Hepatocyte (in vitro differentiated cells): ENCODE measurements at regions not wholly inside any gene's neighbourhood (a gene's known extent, or its start where the extent isn't known, plus 50 kb on each side); places are given as distances from the start of the nearest gene placed in this dataset.
A peak's percentile ranks its signal among the peaks of the same experiment; 100 is the strongest.

Experiments
- DNase-seq: peaks from one replicate; pipeline ENCODE4 v3.0.0-alpha.2; 2016; ENCODE audit warnings: low spot score
- H2AFZ ChIP-seq: fragments of 200-600 bp; sonication (generic); 2 replicates; pipeline ENCODE4 v1.6.0; 2016; ENCODE audit warnings: antibody characterized with exemption, mild to moderate bottlenecking
- H3K27ac ChIP-seq: fragments of 200-600 bp; sonication (generic); 2 replicates; pipeline ENCODE4 v1.5.1; 2016; ENCODE audit warnings: mild to moderate bottlenecking
- H3K27me3 ChIP-seq: fragments of 200-600 bp; sonication (generic); 2 replicates; pipeline ENCODE4 v1.6.1; 2016
- H3K36me3 ChIP-seq: fragments of 200-600 bp; sonication (generic); replicated peaks from 2 replicates; pipeline ENCODE4 v1.5.1; 2016; ENCODE audit warnings: low read depth; ENCODE audit not compliant: insufficient read depth
- H3K4me1 ChIP-seq: fragments of 200-600 bp; sonication (generic); 2 replicates; pipeline ENCODE4 v1.5.1; 2016; ENCODE audit warnings: mild to moderate bottlenecking, moderate library complexity; ENCODE audit not compliant: insufficient read depth
- H3K4me2 ChIP-seq: fragments of 200-600 bp; sonication (generic); 2 replicates; pipeline ENCODE4 v1.6.0; 2016
- H3K4me3 ChIP-seq: fragments of 200-600 bp; sonication (generic); 2 replicates; pipeline ENCODE4 v1.5.1; 2016; ENCODE audit warnings: mild to moderate bottlenecking
- H3K79me2 ChIP-seq: fragments of 200-600 bp; sonication (generic); 2 replicates; pipeline ENCODE4 v1.6.0; 2017; ENCODE audit warnings: mild to moderate bottlenecking
- H3K9me2 ChIP-seq: fragments of 200-600 bp; sonication (generic); replicated peaks from 2 replicates; pipeline ENCODE4 v1.6.0; 2017; ENCODE audit warnings: mild to moderate bottlenecking; ENCODE audit not compliant: insufficient read depth
- H3K9me3 ChIP-seq: fragments of 200-600 bp; sonication (generic); 2 replicates; pipeline ENCODE4 v1.5.1; 2016; ENCODE audit warnings: low read depth, mild to moderate bottlenecking
- H4K20me1 ChIP-seq: fragments of 200-600 bp; sonication (generic); 2 replicates; pipeline ENCODE4 v1.6.0; 2016; ENCODE audit warnings: mild to moderate bottlenecking; ENCODE audit not compliant: insufficient read depth, poor library complexity, severe bottlenecking
- EZH2 ChIP-seq: fragments of 200-600 bp; sonication (generic); IDR thresholded peaks from 2 replicates; pipeline ENCODE4 v1.6.1; 2016; ENCODE audit warnings: antibody characterized with exemption, mild to moderate bottlenecking, borderline replicate concordance
- EZH2phosphoT487 ChIP-seq: fragments of 200-600 bp; sonication (generic); IDR thresholded peaks from one replicate; pipeline ENCODE4 v1.6.1; 2018; ENCODE audit warnings: antibody characterized with exemption, mild to moderate bottlenecking, low read depth, moderate library complexity; ENCODE audit not compliant: unreplicated experiment, severe bottlenecking
- WGBS: methylation state at CpG from one replicate; pipeline ENCODE4 v1.1.6; 2016; ENCODE audit warnings: low lambda C conversion rate; ENCODE audit errors: missing lambda C conversion rate; 5-methylcytosine and 5-hydroxymethylcytosine counted together
- TF ChIP-seq, protein P1 (sequence below): fragments of 200-600 bp; sonication (generic); IDR thresholded peaks from 2 replicates; pipeline ENCODE4 v1.5.1; 2016; ENCODE audit warnings: antibody characterized with exemption, mild to moderate bottlenecking; ENCODE audit not compliant: poor library complexity

DNA sequence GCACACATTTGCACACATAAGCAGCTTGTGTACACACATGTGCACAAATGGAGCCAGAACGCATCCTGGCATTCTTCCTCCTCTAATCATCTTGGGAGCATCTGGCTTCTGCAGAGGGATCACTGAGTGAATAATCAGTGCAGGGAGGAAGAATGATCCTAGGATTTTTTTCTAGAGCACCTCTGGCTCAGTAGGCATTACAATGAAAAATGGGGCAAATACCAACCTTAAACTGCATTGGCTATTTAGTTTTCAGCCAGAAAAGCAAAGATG lies 205.7 kb upstream of the TCF21 start:
- H3K4me2 ChIP-seq, result no peak overlapping the region
- H3K4me3 ChIP-seq, result no peak overlapping the region
- DNase-seq, result peak; percentile 25
- 33% methylated on average over 1 of the region's 1 CpG for WGBS
- no peaks in the 10 kb centered on the region for H3K27me3 ChIP-seq
- H3K4me1 ChIP-seq, result no peaks in the 10 kb centered on the region
- no peak overlapping the region for H2AFZ ChIP-seq
- H4K20me1 ChIP-seq, result no peaks in the 10 kb centered on the region
- no peak for TF ChIP-seq EZH2phosphoT487
- TF ChIP-seq, protein P1, sequence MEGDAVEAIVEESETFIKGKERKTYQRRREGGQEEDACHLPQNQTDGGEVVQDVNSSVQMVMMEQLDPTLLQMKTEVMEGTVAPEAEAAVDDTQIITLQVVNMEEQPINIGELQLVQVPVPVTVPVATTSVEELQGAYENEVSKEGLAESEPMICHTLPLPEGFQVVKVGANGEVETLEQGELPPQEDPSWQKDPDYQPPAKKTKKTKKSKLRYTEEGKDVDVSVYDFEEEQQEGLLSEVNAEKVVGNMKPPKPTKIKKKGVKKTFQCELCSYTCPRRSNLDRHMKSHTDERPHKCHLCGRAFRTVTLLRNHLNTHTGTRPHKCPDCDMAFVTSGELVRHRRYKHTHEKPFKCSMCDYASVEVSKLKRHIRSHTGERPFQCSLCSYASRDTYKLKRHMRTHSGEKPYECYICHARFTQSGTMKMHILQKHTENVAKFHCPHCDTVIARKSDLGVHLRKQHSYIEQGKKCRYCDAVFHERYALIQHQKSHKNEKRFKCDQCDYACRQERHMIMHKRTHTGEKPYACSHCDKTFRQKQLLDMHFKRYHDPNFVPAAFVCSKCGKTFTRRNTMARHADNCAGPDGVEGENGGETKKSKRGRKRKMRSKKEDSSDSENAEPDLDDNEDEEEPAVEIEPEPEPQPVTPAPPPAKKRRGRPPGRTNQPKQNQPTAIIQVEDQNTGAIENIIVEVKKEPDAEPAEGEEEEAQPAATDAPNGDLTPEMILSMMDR, result no peak
- H3K36me3 ChIP-seq, result no peaks in the 10 kb centered on the region
- H3K79me2 ChIP-seq, result no peaks in the 10 kb centered on the region
- no peaks in the 10 kb centered on the region for H3K9me3 ChIP-seq
- no peaks in the 10 kb centered on the region for H3K9me2 ChIP-seq
- no peak overlapping the region for H3K27ac ChIP-seq

DNA sequence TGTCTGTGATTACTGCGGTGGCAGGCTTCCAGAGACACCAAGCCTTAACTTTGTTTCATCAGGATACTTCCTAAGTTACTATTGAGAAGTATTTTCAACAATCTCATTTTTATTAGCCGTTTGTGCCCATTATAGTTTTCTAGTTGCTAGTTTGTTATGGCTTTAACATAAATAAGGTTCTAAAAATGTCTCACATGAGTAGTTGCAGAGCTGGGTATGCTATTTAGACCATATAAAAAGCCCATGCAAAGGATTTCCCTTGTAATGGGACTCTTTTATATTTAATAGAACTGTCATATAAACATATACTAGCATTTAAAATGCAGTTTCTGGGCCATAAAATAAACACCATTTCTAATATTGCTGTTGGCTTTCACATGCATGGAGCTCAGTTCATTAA lies 205.3 kb upstream of the TCF21 start:
- Histone ChIP-seq H4K20me1 (no peaks in the 10 kb centered on the region), H3K4me3 (no peak overlapping the region), H3K79me2 (no peaks in the 10 kb centered on the region), H3K9me2 (no peaks in the 10 kb centered on the region), H3K4me2 (no peak overlapping the region), H3K27me3 (no peaks in the 10 kb centered on the region), H3K27ac (no peak overlapping the region), H2AFZ (no peak overlapping the region), H3K4me1 (no peaks in the 10 kb centered on the region), H3K9me3 (no peaks in the 10 kb centered on the region), H3K36me3 (no peaks in the 10 kb centered on the region)
- DNase-seq, result peak; percentile 46
- TF ChIP-seq EZH2 (no peak), EZH2phosphoT487 (peak; percentile 95)
- TF ChIP-seq, protein P1, result no peak
- 41% methylated on average over 2 of the region's 2 CpGs for WGBS

DNA sequence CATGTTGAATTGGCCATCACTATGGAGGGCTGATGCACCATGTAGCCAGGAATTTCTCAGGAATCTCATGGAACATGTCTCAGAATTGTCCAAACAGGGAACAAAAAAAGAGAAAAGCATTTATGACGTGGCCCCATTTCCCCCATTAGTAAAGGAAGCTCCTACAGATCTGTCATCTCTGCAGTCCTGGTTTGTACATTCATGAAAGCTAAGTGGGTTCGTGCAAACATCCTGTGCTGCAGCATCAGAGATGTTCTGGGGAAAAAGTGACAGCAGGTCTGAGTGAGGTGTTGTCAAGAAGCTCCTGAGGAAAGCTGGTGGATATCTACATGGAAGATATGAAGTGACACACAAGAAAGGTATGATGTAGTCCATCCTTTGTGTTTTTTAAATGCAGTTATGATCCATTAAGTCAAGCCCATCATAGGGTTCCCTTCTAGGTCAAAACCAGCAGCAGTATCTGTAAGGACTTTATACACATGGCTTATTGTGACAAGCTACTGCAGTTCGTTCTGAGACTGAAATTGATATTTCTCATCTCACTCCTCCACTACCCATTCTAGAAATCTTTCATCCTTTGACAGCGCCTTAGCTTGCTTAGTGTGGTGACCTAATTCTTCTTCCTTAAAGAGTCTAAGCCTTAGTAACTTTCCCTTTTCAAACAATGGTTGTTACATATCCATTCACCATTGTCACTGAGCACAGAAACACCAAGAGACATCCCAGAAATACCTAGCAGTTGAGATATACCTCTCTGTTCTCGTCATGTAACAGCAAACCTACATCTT lies 200.0 kb upstream of the TCF21 start:
- TF ChIP-seq EZH2phosphoT487 (no peak), EZH2 (no peak)
- TF ChIP-seq, protein P1, result no peak
- no peak overlapping the region for H3K27ac ChIP-seq
- H4K20me1 ChIP-seq, result no peaks in the 10 kb centered on the region
- H2AFZ ChIP-seq, result no peak overlapping the region
- H3K9me2 ChIP-seq, result no peaks in the 10 kb centered on the region
- H3K4me2 ChIP-seq, result no peak overlapping the region
- no peak overlapping the region for H3K4me3 ChIP-seq
- DNase-seq, result no peak
- WGBS, result 86% methylated on average over 5 of the region's 5 CpGs
- H3K79me2 ChIP-seq, result no peaks in the 10 kb centered on the region
- no peaks in the 10 kb centered on the region for H3K4me1 ChIP-seq
- H3K27me3 ChIP-seq, result no peaks in the 10 kb centered on the region
- H3K36me3 ChIP-seq, result no peaks in the 10 kb centered on the region
- H3K9me3 ChIP-seq, result no peaks in the 10 kb centered on the region
